Panc1 (cell line): ENCODE measurements at regions not wholly inside any gene's neighbourhood (a gene's known extent, or its start where the extent isn't known, plus 50 kb on each side); places are given as distances from the start of the nearest gene placed in this dataset.

ENCODE experiments used
- ATAC-seq: fragments of 200-7000 bp; cut with Tn5 transposase; 2 replicates; pipeline ENCODE4 v1.9.1; 2020; ENCODE audit warnings: mild to moderate bottlenecking, moderate library complexity
- BruUV-seq: library from RNA; stranded (reverse); fragments of 400-500 nt; replicated peaks from 2 replicates; lab custom pipeline; 2021; lab: Mats Ljungman, UMichigan
- CTCF ChIA-PET: fragments of 300-600 bp; sonication (Branson Sonifier 250); formaldehyde crosslinking; loops from one replicate; lab custom pipeline; 2022; ENCODE audit warnings: antibody characterized with exemption; lab: Charles Lee
- POLR2A ChIA-PET: fragments of 300-600 bp; sonication (Branson Sonifier 250); formaldehyde crosslinking; loops from one replicate; lab custom pipeline; 2022; ENCODE audit warnings: antibody characterized with exemption; lab: Charles Lee
- DNase-seq: peaks from one replicate; pipeline ENCODE4 v3.0.0-alpha.2; 2010; ENCODE audit warnings: low read depth, low spot score
- H3K27ac ChIP-seq: 2 replicates; pipeline ENCODE4 v1.5.1; 2011; ENCODE audit warnings: mild to moderate bottlenecking, low read length, inconsistent platforms
- H3K27me3 ChIP-seq: fragments of 200-500 bp; sonication (Bioruptor generic); 2 replicates; pipeline ENCODE4 v1.6.0; 2014; ENCODE audit warnings: low read length, inconsistent platforms; ENCODE audit not compliant: control insufficient read depth, insufficient read depth
- H3K36me3 ChIP-seq: fragments of 200-500 bp; sonication (Bioruptor generic); 2 replicates; pipeline ENCODE4 v1.5.1; 2014; ENCODE audit warnings: inconsistent platforms, mild to moderate bottlenecking, low read length, moderate library complexity; ENCODE audit not compliant: control insufficient read depth, insufficient read depth
- H3K4me1 ChIP-seq: 2 replicates; pipeline ENCODE4 v1.5.1; 2011; ENCODE audit warnings: inconsistent platforms, mild to moderate bottlenecking, low read length, moderate library complexity; ENCODE audit not compliant: control insufficient read depth, insufficient read depth
- H3K4me3 ChIP-seq, 2 experiments: 2 replicates each; pipeline ENCODE4 v1.5.1; 2011 to 2012; ENCODE audit warnings: low read depth in 2 of 2, low read length in 2 of 2, mild to moderate bottlenecking in 2 of 2, inconsistent platforms in 1 of 2, moderate library complexity in 1 of 2
- H3K9me3 ChIP-seq: fragments of 200-500 bp; sonication (Bioruptor generic); 2 replicates; pipeline ENCODE4 v1.5.1; 2014; ENCODE audit warnings: low read depth, mild to moderate bottlenecking, inconsistent platforms, low read length, moderate library complexity; ENCODE audit not compliant: control insufficient read depth, insufficient read depth
- CTCF ChIP-seq: fragments of 450-650 bp; IDR thresholded peaks from 2 replicates; pipeline ENCODE4 v1.5.1; 2017; ENCODE audit warnings: mild to moderate bottlenecking
- POLR2AphosphoS5 ChIP-seq: IDR thresholded peaks from 2 replicates; pipeline ENCODE4 v1.6.1; 2012; ENCODE audit warnings: mild to moderate bottlenecking, low read depth, low read length, moderate library complexity
- REST ChIP-seq, 2 experiments: IDR thresholded peaks; 2 replicates each; pipeline ENCODE4 v1.6.1; 2011 to 2012; ENCODE audit warnings: low read depth in 2 of 2, control low read depth in 1 of 2, low read length in 1 of 2, mild to moderate bottlenecking in 1 of 2, moderate library complexity in 1 of 2; ENCODE audit not compliant: insufficient read depth in 1 of 2
- SIN3A ChIP-seq: IDR thresholded peaks from 2 replicates; pipeline ENCODE4 v1.6.1; 2012; ENCODE audit warnings: low read depth, mild to moderate bottlenecking, low read length, moderate library complexity, borderline replicate concordance; ENCODE audit not compliant: insufficient read depth
- TCF7L2 ChIP-seq: IDR thresholded peaks from 2 replicates; pipeline ENCODE4 v1.6.1; 2011; ENCODE audit warnings: mild to moderate bottlenecking, low read depth, low read length, inconsistent platforms
- in situ Hi-C: cut with HindIII; loops from 2 replicates; pipeline ENCODE4 v1.10.0; 2016; ENCODE audit warnings: low sequenced_read_pairs, low pct_unique_long_range_greater_than_20kb
- intact Hi-C: fragments of 100-400 bp; cut with micrococcal nuclease; formaldehyde crosslinking; loops from one replicate; pipeline ENCODE4 v1.10.0; 2022; ENCODE audit not compliant: unreplicated experiment

GRCh38 chr10:62479523-62479922, 105.4 kb downstream of the ZNF365 start:
- CTCF ChIA-PET = no interaction called here
- POLR2A ChIA-PET = no interaction called here
- Histone ChIP-seq H3K4me3 (no peak overlapping the region), H3K27me3 (no peaks in the 10 kb centered on the region), H3K27ac (no peak overlapping the region), H3K36me3 (no peaks in the 10 kb centered on the region), H3K9me3 (peaks cover 3% of the 10 kb centered on the region; the same call in 1 of the 2 replicates), H3K4me1 (no peaks in the 10 kb centered on the region)
- no peak for TF ChIP-seq REST (IDR thresholded peaks at IDR 0.05; ENCODE audit: insufficient read depth in 1 of 2, low read depth in 2 of 2, low read length in 1 of 2)
- no peak for TF ChIP-seq POLR2AphosphoS5
- no peak for TF ChIP-seq CTCF
- TF ChIP-seq SIN3A = no peak
- no peak for TF ChIP-seq TCF7L2
- BruUV-seq = no TSS peak
- ATAC-seq (no peak), DNase-seq (no peak)
- in situ Hi-C loops (no loop called here), intact Hi-C loops (no loop called here)

GRCh38 chr10:62480196-62480595, 106.0 kb downstream of the ZNF365 start:
- H3K36me3 ChIP-seq = no peaks in the 10 kb centered on the region
- H3K27me3 ChIP-seq = no peaks in the 10 kb centered on the region
- H3K9me3 ChIP-seq = peaks cover 3% of the 10 kb centered on the region; the same call in 1 of the 2 replicates
- ChIA-PET POLR2A (no interaction called here), CTCF (no interaction called here)
- H3K4me1 ChIP-seq = no peaks in the 10 kb centered on the region
- TF ChIP-seq SIN3A = no peak
- no peak for TF ChIP-seq POLR2AphosphoS5
- no peak for TF ChIP-seq CTCF
- TF ChIP-seq REST (IDR thresholded peaks at IDR 0.05; ENCODE audit: insufficient read depth in 1 of 2, low read depth in 2 of 2, low read length in 1 of 2) = no peak
- in situ Hi-C loops = no loop called here
- intact Hi-C loops = no loop called here
- H3K4me3 ChIP-seq = no peak overlapping the region
- ATAC-seq (no peak), DNase-seq (no peak)
- no TSS peak for BruUV-seq
- no peak overlapping the region for H3K27ac ChIP-seq
